ENCODE measurements at regions not wholly inside any gene's neighbourhood (a gene's known extent, or its start where the extent isn't known, plus 50 kb on each side); places are given as distances from the start of the nearest gene placed in this dataset.
"Not testable (repeated sequence)": the region's sequence is repeated elsewhere in the genome, so short reads cannot be mapped to it uniquely, and the experiment has no call there.

DNA sequence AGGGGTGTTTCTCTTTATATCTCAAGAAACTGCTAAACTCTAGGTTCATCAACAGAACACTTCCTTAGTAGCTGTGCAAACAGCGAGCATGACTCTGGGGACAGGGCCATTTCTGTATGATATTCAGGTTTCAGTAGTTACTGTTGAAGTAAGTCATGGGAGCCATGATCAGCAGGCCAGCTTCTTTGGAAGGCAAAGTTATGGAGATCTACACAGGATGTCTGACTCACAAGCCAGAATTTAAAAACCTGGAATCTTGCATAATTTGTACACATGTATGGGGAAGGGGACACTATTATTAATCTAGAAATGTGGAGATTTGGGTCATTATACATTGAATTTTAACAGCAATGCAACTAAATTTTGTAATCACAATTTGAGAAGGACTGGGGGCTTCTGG lies 187.8 kb upstream of the NR3C2 start:
- DNase-seq: no peak

DNA sequence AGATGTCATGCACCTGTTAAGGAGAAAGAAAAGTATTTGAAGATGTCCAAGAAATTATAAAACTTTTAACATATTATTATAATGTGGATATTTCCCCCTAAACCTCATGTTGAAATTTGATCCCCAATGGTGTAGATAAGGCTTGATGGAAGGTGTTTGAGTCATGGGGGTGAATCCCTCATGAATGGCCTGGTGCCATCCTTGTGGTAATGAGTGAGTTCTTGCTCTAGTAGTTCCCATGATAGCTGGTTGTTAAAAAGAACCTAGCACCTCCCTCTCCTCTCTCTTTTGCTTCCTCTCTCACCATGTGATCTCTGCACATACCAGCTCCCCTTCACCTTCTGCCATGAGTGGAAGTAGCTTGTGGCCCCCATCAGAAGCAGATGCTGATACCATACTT lies 176.6 kb upstream of the NR3C2 start:
- DNase-seq: no peak

DNA sequence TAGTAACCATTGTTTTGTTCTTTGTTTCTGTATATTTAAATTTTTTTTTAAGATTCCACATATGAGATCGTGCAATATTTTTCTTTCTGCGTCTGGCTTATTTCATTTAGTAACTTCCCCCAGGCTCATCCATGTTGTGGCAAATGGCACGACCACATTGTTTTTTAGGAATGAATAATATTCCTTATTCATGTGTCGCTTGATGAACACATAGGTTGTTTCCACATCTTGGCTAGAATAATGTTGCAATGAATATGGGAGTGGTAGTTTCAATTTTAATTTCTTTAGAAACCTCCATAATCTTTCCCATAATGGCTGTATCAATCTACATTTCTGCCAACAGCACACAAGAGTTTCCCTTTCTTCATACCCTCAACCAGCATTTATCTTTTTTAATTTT lies 166.8 kb upstream of the NR3C2 start:
- DNase-seq: no peak

DNA sequence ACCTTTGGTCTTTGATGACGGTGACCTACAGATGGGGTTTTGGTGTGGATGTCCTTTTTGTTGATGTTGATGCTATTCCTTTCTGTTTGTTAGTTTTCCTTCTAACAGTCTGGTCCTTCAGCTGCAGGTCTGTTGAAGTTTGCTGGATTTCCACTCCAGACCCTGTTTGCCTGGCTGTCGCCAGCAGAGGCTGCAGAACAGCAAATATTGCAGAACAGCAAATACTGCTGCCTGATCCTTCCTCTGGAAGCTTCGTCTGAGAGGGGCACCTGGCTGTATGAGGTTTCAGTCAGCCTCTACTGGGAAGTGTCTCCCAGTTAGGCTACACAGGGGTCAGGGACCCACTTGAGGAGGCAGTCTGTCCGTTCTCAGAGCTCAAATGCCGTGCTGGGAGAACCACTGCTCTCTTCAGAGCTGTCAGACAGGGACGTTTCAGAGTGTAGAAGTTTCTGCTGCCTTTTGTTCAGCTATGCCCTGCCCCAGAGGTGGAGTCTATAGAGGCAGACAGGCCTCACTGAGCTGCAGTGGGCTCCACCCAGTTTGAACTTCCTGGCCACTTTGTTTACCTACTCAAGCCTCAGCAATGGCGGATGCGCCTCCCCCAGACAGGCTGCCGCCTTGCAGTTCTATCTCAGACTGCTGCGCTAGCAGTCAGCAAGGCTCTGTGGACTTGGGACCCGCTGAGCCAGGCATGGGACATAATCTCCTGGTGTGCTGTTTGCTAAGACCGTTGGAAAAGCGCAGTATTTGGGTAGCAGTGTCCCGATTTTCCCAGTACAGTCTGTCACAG lies 156.4 kb upstream of the NR3C2 start:
- DNase-seq: not testable (repeated sequence)

DNA sequence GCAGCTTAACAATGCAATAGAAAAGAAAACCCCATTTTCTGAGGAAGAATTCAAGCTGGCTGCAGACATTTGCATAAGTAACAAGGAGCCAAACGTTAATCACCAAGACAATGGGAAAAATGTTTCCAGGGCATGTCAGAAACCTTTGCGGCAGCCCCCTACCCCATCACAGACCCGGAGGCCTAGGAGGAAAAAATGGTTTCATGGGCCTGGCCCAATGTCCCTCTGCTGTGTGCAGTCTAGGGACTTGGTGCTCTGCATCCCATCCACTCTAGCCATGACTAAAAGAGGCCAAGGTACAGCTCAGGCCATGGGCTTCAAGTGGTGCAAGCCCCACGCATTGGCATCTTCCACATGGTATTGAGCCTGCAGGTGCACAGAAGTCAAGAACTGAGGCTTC lies 147.0 kb upstream of the NR3C2 start:
- DNase-seq: no peak

DNA sequence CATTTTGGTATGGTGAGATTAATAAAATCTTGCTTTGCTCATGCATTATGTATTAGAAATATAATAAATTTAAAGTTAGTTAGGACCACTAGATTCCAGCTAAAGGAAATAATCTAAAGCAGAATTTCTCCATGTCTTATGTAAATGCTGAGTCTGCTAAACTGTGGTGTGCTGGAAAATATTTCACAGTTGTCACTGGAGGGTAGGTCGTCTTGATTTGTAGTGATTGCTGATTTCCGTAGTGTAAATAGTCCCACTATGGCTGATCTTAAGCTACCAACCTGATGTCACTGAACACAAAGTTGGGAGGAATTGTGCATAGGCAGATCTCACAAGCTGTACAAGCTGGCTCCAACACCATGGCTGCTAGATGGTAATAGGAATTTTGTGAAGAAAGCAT lies 133.4 kb upstream of the NR3C2 start:
- no peak for DNase-seq

DNA sequence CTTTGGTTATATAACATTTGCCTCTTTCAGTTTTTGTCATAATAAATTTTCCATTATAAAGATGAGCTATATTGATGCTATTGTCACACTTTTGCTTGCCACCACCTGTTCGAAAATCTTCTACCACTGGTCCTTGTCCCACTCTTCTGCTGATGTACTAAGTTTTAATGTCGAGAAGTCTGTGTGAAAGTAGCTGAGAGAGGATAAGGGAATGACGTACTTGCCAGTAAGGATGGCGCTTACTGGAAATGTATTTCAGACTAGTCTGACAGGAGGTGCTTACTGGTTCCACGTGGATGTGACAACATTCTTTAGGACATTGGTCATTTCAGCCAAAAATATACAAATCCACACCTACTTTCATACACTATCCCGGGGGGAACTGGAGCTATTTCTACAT lies 132.7 kb upstream of the NR3C2 start:
- DNase-seq: no peak

DNA sequence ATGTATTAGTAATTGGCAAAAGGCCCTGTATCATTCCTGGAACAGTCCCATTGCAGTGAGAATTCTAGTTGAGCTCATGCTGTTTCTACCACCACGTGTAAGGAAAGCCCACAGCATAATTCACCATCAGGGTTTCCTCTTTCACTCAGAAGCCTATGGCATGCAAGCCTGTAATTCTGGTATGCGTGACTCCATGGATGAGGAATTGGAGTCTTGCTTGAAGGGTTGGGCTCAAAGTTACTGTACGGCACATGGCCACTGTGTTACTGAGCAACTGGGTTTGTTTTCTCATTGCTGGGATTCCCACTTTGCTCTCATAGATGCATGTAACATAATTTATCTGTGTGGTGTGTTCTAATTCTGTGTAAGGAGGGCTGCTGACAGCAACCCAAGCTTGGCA lies 132.3 kb upstream of the NR3C2 start:
- no peak for DNase-seq

DNA sequence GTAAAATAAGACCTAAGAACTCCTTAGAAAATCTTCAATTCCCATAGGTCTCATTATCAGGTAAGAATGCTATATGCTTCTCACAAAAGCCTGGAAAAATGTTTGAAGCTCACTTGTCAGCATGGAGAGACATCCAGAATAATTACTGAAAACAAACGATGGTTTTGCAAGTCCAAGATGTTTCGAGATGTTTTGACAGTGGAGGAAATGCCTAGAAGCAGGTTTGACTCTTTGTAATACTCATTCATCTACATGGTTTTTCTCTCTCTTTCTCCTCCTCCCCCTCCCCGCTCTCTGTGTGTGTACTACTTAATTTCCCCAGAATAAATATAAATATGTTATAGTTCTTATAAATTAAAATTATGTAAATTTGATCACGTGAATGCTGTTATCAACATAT lies 131.9 kb upstream of the NR3C2 start:
- no peak for DNase-seq

DNA sequence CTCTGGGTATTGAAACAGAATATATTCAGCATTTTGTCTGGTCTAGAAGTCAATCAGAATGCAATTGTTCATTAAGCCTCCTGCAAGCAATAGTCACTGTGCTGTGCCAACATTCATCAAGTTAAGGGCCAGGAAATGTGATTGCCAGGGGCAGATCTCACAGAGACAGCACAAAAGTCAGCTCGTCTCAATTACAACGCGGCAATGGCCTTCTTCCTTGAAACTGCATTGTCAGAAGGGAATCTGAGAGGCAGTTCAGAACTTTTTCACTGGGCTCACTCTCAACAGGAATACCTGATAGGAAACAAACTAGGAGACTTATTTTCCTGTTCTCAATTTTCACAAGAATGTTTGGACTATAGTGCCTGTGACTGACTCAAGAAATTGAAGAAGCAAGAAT lies 131.1 kb upstream of the NR3C2 start:
- DNase-seq: no peak

DNA sequence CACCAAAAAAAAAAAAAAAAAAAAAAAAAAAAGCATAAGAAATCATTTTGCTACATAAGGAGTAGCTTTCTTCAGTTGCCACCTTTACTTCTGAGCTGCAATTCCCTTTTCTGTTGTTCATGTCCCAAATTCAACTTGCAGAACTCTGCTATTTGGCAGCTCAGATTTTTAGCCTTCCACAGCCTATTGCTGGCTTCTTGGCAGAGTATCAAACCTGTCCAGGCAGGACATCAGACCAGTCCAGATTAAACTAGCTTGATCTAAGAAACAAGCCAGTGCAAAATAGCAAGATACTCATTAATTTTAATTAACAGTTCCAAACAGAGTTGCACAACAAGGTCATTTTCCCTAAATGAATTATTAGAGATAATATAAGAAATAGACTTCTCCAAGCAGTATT lies 123.6 kb upstream of the NR3C2 start:
- no peak for DNase-seq

DNA sequence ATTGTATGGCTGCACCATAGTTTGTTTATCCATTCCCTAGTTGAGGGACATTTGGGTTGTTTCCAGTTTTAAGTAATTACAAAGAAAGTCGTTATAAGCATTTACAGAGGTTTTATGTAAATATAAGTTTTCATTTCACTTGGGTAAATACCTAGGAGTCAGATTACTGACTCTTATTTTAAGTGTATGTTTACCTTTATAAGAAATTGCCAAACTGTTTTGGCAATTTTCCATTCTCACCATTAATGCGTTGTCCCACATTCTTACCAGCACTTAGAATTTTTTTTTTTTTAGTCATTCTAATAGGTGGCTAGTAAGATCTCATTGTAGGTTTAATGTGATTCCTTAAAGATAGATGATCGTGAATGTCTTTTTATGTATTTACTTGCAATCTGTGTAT lies 121.5 kb upstream of the NR3C2 start:
- DNase-seq: no peak

DNA sequence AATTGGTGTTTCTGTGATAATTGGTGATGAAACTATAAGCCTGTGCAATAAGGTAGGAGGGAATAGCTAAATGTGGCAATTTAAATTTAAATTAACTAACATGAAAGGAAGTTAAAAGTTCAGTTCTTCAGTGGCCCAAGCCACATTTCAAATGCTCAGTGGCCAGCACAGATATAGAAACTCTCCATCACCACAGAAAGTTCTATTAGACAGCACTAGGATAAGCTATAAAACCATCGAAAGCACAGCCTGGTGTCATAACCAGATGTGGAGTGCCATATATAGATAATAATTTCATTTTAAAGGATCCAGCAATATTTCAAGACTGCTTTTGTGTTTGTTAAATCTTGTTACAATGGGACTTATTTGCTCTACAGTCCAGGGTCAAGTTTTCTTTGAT lies 119.3 kb upstream of the NR3C2 start:
- no peak for DNase-seq

DNA sequence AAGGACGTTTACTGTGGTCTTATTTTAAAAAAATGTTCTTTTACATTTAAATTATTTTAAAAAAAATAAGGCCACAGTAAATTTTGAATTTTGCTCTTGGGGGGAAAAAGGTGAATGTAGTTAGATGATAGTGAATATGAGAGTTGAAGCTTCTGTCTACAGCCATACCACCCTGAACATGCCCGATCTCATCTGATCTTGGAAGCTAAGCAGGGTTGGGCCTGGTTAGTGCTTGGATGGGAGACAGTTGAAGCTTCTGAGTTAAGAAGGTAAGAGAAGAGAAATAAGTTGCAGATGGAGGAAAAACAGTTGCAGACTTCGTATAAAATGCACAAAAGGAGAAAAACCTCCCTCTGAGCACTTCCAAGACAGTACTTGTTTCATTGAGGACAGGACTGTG lies 115.6 kb upstream of the NR3C2 start:
- DNase-seq: no peak

DNA sequence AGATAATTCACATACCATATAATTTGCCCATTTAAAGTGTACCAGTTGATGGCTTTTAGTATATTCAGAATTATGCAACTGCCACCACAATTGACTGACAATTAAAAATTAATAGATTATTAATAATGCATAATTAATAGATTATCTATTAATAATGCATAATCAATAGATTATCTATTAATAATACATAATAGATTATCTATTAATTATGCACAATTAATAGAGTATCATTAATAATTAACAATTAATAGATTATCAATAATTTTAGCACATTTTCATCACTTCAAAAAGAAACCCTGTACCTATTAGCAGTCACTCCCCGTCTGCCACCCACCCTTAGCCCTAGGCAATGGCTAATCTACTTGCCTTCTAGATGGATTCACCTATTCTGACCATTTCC lies 108.6 kb upstream of the NR3C2 start:
- no peak for DNase-seq

DNA sequence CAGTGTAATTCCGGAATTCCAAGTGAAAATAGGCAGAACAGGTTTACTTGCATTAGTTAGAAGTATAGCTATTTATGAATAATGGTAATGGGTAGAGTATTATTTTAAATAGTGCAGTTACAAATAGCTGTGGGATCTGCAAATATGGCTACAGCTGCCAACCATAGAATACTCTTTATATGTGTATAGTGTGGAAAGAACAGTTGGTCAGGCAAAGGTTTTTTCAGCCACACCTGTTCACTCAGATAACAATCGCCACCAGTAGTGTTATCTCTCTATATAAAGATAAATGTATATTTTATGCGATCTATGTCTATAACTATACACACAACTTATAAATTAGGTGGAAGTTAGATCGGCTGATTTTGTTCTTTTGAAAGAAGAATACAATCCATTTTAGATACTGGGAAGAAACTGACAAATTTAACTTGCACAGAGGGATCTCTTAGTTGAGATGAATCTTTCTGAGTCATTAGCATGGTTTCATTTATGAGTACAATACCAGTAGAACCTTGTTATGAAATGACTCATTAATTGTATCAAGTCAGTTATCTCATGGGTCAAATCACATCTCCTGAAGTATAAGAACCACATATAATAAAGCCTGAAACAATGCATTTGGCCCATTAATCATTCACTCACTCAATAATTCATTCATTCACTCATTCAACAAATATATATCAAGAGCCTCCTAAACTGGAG lies 100.9 kb upstream of the NR3C2 start:
- no peak for DNase-seq

DNA sequence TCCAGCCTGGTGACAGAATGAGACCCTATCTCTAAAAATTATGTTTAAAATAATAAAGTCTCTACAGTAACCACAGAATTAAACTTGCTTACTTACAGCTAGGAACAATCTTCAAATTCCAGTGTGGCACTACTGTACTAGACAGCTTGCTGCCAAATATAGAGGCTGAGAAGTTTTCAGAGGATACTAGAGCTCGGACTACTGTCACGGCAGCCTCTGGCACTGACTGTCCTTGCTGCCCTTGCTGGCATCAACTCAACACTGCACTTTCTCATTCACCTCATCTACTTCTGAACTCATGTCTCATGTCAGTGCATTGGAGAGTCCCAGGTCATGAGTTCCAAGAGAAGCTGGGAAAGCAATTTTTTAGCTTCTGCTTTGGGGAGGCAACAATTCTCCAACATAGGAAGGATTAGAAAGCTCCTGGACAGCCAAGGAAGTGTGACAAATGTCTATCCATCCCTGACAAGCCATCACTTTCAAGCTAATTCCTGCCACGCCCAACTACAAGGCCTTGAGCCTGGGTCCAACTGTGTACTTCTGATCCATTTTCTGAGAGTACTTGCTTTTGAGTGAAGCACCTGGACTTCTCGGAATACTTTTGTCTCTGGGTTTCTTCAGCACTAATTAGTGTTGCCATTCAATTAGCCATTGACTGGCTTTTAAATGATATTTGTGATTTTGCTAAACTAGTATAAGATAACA lies 98.6 kb upstream of the NR3C2 start:
- no peak for DNase-seq

DNA sequence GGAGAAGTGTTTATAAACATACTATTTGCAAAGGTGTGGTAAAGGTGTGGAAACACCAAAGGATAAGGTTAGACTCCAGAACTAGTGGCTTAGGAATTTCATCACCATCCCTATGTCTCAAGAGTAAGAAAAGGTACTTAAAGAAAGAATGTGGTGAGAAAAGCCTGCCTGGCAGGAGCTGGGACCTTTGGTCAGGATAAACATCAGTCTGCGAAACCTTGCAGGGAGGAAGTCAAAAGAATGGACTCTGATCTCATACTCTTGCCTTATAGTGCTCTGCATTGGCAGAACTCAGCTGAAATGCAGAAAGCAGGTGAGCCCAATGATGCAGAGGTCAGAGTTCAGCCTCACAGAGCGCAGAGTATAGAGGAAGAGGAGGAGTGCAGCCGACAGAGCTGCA lies 97.2 kb upstream of the NR3C2 start:
- no peak for DNase-seq

DNA sequence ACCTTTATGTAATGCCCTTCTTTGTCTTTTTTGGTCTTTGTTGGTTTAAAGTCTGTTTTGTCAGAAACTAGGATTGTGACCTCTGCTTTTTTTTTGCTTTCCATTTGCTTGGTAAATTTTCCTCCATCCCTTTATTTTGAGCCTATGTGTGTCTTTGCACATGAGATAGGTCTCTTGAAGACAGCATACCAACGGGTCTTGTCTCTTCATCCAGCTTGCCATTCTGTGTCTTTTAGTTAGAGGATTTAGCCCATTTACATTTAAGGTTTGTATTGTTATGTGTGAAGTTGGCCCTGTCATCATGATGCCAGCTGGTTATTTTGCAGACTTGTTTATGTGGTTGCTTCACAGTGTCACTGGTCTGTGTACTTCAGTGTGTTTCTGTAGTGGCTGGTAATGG lies 91.6 kb upstream of the NR3C2 start:
- not testable (repeated sequence) for DNase-seq

DNA sequence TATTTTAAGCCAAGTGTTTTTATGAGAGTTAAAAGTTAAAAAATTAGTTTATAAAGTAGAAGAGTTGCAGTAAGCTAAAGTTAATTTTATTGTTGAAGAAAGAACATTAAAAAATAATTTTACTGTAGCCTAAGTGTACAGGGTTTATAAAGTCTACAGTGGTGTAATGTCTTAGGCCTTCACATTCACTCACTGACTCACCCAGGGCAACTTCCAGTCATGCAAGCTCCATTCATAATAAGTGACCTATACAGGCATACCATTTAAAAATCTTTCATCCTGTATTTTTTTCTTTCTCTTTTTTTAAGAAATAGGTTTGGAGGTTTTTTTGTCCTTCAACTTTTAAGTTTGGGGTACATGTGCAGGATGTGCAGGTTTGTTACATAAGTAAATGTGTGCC lies 87.9 kb upstream of the NR3C2 start:
- DNase-seq: no peak

DNA sequence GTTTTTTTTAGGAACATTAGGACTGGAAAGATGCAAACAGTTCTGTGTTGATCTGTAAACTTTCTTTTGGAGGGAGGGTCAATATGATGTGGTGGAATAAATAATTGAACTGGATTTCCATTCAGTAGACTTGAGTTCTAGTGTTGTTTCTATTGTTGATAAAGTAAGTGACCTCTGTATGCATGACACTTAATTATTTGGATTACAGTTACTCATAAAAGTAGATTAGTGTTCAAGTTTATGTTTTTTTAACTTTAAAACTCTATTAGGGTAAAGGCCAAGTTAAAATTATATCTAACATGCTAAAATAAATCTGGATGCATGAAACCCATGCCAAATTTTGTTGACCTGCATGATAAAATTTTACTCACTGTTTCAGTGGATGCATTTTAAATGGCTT lies 85.4 kb upstream of the NR3C2 start:
- DNase-seq: no peak

DNA sequence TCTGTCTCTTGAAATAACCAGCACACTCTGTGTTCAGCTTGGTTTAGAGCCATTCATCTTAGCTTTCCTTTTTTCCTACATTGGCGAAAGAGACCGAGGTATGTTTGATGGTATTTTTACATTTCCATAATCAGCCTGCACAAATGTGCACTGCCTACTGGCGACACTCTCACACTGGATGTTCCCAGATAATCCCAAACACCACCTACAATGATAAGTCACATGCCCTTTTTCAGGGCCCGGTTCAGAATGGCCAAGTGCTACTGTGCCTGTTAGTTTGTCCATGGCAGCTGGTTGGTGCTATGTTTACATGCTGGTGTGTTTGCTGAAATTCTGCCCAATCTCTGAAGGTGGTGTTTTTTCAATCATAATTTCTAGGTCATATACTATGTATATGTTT lies 80.8 kb upstream of the NR3C2 start:
- no peak for DNase-seq

DNA sequence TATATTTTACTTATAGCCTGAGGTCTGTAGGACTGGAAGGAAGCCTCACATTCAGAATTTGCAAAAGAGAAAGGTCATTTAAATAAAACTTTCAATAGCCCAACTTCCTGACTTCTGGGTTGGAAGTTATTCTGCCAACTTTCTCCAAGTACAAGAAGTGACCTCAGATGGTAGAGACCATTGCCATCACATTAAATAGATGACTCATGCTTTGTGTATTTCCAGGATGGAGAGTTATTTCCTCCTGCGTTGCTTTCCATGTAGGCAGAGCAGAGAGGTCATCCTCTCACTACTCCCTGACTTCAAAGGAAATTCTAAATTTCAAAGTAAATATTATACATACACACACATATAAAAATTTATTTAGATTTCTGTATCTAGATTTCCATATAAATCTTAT lies 73.0 kb upstream of the NR3C2 start:
- no peak for DNase-seq

DNA sequence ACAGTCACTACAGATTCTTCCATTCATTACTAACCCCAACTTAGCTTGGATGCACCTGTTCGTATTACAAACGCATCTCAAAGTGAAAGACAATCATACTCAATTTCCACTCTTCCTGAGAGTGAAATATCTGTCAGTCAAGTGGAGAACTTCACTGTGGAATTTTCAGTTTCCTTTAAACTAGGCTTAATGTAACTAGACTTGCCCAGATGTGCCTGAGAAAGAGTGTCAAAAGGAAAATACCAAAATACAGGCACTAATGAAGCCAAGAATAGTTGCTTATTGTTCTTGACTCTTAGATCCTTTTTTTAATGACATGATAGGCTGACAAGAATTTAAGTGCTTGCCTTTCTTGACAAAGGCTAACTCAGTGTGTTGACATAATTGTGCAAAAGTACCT lies 72.4 kb upstream of the NR3C2 start:
- no peak for DNase-seq
